GM10266 (cell line): ENCODE measurements at regions not wholly inside any gene's neighbourhood (a gene's known extent, or its start where the extent isn't known, plus 50 kb on each side); places are given as distances from the start of the nearest gene placed in this dataset.

Experiments used
- DNase-seq: peaks from one replicate; pipeline ENCODE4 v3.0.0; 2012; ENCODE audit errors: extremely low spot score
- TF ChIP-seq, protein P1 (sequence below): IDR thresholded peaks from 2 replicates; pipeline ENCODE4 v1.5.1; 2012; ENCODE audit warnings: mild to moderate bottlenecking, low read depth; ENCODE audit not compliant: control insufficient read depth, insufficient read depth; ENCODE audit errors: missing control alignments

DNA sequence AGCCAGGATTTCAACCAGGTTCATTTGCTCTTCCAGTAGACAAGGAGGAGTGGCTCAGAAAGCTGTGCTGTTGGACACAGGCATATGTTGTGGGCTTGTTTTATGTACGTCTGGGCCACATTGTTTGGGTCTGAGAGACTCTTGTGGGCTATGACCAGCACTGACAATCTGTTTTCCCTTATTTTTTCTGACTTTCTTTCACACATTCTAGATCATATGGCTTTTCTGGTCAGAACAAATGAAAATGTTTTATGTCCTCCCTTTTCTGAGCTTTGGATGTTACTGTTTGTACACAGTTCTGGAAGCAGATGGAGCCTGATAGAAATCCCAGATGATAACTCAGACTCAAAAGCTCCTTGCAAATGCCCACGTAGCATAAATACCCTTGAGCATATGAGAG, 85.8 kb upstream of the RGMA start:
- TF ChIP-seq, protein P1, sequence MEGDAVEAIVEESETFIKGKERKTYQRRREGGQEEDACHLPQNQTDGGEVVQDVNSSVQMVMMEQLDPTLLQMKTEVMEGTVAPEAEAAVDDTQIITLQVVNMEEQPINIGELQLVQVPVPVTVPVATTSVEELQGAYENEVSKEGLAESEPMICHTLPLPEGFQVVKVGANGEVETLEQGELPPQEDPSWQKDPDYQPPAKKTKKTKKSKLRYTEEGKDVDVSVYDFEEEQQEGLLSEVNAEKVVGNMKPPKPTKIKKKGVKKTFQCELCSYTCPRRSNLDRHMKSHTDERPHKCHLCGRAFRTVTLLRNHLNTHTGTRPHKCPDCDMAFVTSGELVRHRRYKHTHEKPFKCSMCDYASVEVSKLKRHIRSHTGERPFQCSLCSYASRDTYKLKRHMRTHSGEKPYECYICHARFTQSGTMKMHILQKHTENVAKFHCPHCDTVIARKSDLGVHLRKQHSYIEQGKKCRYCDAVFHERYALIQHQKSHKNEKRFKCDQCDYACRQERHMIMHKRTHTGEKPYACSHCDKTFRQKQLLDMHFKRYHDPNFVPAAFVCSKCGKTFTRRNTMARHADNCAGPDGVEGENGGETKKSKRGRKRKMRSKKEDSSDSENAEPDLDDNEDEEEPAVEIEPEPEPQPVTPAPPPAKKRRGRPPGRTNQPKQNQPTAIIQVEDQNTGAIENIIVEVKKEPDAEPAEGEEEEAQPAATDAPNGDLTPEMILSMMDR: no peak
- DNase-seq: no peak

DNA sequence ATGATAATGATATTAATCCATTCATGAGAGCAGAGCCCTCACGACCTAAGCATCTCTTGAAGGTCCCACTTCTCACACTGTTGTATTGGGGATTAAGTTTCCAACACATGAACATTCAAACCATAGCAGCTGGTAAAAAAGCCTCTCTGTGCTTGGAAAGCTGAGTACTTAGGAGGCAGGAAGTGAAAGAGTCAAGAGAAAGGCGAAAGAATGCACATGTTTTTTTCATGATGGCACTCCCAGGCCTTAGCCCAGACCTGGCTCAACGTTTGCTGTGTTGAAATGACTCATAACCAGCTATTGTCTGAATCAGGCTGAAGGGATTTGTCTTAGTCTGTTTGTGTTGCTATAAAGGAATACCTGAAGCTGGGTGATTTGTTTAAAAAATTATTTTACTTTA, 84.4 kb upstream of the RGMA start:
- TF ChIP-seq, protein P1: no peak
- DNase-seq: no peak

DNA sequence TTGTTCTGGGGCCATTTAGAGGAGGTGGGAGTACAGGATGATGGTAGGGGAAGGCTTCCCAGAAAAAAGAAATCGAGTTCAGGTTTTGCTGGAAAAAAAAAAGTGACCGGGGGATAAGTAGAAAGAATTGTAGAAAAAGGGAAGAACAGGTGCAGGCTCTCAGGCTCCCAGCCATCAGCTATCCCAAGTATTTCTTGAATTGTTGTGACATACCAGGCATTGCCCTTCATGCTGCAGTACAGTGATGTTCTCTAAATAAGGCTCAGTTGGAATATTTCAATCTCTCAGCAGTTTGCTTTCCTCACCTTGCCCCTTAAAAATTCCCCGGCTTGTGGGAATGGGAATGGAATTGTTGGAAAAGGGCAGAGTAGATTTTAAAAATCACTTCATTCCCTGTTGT, 82.5 kb upstream of the RGMA start:
- no peak for DNase-seq
- TF ChIP-seq, protein P1: no peak

DNA sequence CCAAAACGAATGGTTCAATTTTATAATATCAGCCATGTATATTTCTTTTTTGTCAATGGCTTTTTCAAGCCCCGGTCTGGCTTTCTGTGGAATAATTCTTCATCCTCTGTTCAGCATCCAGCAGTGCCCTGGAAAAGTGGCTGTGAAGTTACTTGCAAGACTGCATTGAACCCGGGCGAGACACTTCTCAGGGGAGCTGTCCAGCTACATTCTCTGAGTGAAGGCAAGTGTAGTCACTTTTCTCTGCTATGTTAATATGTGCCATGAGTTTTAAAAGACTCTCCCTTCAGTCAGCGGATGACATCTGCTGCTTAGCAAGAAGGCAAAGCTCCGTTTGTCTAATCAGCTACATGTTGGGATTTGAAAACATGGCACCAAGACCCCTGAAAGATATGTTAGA, 81.3 kb upstream of the RGMA start:
- DNase-seq: no peak
- TF ChIP-seq, protein P1: no peak

DNA sequence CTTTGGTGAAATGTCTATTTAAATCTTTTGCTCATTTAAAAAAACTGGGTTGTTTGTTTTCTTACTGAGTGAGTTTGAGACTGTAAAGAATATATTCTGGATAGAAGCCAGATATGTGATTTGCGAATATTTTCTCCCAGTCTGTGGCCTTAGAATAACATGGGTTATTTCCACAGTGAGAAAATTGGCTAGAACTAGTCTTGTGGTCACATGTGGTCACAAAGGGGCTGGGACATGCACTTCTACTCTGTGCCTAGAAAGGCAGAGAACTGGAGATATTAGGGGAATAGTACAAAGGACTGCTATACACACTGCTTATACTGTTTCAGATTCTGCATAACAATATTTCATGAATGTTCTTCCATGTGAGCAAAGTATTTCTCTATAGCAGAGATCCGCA, 79.9 kb upstream of the RGMA start:
- TF ChIP-seq, protein P1: no peak
- DNase-seq: no peak

DNA sequence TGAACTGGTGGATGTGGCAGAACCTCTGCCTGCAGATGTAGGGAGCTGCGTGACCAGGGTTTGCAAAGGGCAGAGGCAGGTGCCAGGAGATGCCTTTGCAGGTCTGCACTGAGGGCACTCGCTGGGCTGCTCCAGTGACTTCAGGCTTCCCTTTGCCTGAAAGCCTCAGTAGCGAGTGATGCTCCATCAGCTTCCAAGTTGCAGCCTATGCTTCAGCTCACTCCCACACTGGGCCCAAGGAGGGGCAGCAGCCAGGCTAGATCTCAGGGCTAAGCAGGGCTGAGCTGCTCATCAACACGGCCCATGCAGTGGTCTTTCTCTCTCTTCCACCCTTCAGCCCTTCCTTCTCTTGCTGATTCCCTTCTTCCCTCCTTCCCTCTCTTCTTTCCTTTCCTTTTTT, 78.3 kb upstream of the RGMA start:
- TF ChIP-seq, protein P1: no peak
- DNase-seq: no peak

DNA sequence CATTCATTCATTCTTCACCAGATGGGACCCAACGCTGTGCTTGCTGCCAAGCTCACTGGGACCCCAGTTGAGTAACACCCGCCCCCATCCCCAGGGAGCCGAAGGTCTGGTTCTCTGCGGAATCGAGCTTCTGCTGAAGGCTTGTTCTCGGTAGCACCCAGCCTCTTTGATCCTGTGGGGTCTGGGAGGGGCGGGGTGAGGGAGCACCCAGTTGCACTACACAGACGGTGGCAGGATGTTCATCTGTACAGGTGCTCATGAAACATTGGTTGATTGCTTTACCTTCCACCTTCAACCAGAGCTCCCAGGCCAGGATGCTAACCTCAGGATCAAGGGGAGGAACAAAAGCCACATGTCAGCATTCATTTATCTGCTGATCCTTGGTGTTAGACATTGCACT, 77.7 kb upstream of the RGMA start:
- TF ChIP-seq, protein P1: no peak
- no peak for DNase-seq
